ENCODE measurements at regions not wholly inside any gene's neighbourhood (a gene's known extent, or its start where the extent isn't known, plus 50 kb on each side); places are given as distances from the start of the nearest gene placed in this dataset.

DNA sequence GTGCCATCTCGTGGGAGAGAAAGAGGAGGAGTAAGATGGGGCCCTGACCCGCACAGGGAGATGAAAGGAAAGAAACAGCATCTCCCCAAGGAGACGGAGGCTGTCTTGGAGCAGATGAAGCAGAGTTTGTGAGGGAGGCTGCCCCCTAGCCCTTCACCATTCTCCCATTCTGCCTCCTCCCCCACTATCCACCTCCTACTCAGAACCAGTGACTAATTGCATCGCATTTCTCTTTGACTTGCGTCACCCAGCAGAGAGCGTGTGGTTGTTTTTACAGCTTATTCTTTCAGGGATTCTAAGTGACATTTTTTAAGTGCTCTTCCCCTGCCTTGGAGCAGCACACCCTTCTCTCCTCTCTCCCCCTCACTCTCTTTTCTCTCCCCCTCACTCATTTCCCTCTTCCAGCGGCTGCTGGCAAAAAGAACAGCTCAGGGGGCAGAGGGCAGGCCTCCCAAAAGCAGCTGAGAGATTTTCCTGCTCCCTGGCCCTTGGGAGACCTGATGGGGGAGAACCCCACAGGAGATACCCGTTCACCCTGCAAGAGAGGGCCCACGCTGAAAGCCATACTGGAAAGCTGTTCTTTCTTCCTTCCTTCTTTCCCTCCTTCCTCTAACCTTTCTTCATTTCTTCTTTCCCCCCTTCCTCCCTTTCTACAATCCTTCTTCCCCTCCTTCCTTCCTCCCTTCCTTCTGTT lies 91.8 kb downstream of the MRPL46 start:
- Mint-ChIP-seq H3K27me3 (ENCODE audit: low read depth) (peaks cover 15% of the 10 kb centered on the region), H3K4me3 (no peak overlapping the region), H3K9me3 (peaks cover 9% of the 10 kb centered on the region), H3K36me3 (no peaks in the 10 kb centered on the region), H3K27ac (no peak overlapping the region), H3K4me1 (peaks cover 10% of the 10 kb centered on the region)
- no peak for DNase-seq (ENCODE audit: low spot score)
- ChIA-PET POLR2A (no interaction called here), CTCF (interaction anchor here (0.9 to 2.2 kb wide), 3 partner anchors 44 to 101 kb away, joined by 4 to 14 read pairs (median 7); no protein-coding TSS in a partner anchor)
- TF ChIP-seq NR1H2 (CRISPR knock-in tag; IDR thresholded peaks at IDR 0.05) (no peak), RORB (CRISPR knock-in tag; IDR thresholded peaks at IDR 0.05) (no peak), NFE2L1 (CRISPR knock-in tag; IDR thresholded peaks at IDR 0.05) (no peak), ARID4B (CRISPR knock-in tag; IDR thresholded peaks at IDR 0.05; ENCODE audit: borderline replicate concordance) (no peak), CDX4 (CRISPR knock-in tag; IDR thresholded peaks at IDR 0.05; ENCODE audit: borderline replicate concordance) (no peak), NFATC4 (CRISPR knock-in tag; IDR thresholded peaks at IDR 0.05) (no peak), NFYB (CRISPR knock-in tag; conservative IDR thresholded peaks at IDR 0.05; ENCODE audit: low read depth) (no peak), JAZF1 (CRISPR knock-in tag; IDR thresholded peaks at IDR 0.05) (no peak), CREM (CRISPR knock-in tag; IDR thresholded peaks at IDR 0.05) (no peak), MXD4 (CRISPR knock-in tag; IDR thresholded peaks at IDR 0.05; ENCODE audit: borderline replicate concordance) (no peak), TEAD4 (CRISPR knock-in tag; IDR thresholded peaks at IDR 0.05) (no peak), ZBTB43 (CRISPR knock-in tag; IDR thresholded peaks at IDR 0.05) (no peak), JUN (CRISPR knock-in tag; IDR thresholded peaks at IDR 0.05) (no peak), CREB1 (CRISPR knock-in tag; IDR thresholded peaks at IDR 0.05) (no peak)
- TF ChIP-seq, protein P1, sequence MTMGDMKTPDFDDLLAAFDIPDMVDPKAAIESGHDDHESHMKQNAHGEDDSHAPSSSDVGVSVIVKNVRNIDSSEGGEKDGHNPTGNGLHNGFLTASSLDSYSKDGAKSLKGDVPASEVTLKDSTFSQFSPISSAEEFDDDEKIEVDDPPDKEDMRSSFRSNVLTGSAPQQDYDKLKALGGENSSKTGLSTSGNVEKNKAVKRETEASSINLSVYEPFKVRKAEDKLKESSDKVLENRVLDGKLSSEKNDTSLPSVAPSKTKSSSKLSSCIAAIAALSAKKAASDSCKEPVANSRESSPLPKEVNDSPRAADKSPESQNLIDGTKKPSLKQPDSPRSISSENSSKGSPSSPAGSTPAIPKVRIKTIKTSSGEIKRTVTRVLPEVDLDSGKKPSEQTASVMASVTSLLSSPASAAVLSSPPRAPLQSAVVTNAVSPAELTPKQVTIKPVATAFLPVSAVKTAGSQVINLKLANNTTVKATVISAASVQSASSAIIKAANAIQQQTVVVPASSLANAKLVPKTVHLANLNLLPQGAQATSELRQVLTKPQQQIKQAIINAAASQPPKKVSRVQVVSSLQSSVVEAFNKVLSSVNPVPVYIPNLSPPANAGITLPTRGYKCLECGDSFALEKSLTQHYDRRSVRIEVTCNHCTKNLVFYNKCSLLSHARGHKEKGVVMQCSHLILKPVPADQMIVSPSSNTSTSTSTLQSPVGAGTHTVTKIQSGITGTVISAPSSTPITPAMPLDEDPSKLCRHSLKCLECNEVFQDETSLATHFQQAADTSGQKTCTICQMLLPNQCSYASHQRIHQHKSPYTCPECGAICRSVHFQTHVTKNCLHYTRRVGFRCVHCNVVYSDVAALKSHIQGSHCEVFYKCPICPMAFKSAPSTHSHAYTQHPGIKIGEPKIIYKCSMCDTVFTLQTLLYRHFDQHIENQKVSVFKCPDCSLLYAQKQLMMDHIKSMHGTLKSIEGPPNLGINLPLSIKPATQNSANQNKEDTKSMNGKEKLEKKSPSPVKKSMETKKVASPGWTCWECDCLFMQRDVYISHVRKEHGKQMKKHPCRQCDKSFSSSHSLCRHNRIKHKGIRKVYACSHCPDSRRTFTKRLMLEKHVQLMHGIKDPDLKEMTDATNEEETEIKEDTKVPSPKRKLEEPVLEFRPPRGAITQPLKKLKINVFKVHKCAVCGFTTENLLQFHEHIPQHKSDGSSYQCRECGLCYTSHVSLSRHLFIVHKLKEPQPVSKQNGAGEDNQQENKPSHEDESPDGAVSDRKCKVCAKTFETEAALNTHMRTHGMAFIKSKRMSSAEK (CRISPR knock-in tag; IDR thresholded peaks at IDR 0.05; ENCODE audit: borderline replicate concordance) = no peak
- TF ChIP-seq, protein P2, sequence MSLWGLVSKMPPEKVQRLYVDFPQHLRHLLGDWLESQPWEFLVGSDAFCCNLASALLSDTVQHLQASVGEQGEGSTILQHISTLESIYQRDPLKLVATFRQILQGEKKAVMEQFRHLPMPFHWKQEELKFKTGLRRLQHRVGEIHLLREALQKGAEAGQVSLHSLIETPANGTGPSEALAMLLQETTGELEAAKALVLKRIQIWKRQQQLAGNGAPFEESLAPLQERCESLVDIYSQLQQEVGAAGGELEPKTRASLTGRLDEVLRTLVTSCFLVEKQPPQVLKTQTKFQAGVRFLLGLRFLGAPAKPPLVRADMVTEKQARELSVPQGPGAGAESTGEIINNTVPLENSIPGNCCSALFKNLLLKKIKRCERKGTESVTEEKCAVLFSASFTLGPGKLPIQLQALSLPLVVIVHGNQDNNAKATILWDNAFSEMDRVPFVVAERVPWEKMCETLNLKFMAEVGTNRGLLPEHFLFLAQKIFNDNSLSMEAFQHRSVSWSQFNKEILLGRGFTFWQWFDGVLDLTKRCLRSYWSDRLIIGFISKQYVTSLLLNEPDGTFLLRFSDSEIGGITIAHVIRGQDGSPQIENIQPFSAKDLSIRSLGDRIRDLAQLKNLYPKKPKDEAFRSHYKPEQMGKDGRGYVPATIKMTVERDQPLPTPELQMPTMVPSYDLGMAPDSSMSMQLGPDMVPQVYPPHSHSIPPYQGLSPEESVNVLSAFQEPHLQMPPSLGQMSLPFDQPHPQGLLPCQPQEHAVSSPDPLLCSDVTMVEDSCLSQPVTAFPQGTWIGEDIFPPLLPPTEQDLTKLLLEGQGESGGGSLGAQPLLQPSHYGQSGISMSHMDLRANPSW (CRISPR knock-in tag; conservative IDR thresholded peaks at IDR 0.05; ENCODE audit: low read depth) = no peak
- ATAC-seq = peak; percentile 84

Data from WTC11 (cell line).